Neural cell (in vitro differentiated cells): ENCODE measurements at regions not wholly inside any gene's neighbourhood (a gene's known extent, or its start where the extent isn't known, plus 50 kb on each side); places are given as distances from the start of the nearest gene placed in this dataset.

Experiments used
- H2AFZ ChIP-seq: fragments of 200-600, 300-800 bp; sonication (generic), shearing (Covaris generic); 2 replicates; pipeline ENCODE4 v1.6.0; 2014; ENCODE audit warnings: low read depth, mild to moderate bottlenecking, antibody characterized with exemption, low read length, moderate library complexity
- H3F3A ChIP-seq: fragments of 200-600 bp; shearing (Covaris generic); 2 replicates; pipeline ENCODE4 v1.6.1; 2016; ENCODE audit warnings: mild to moderate bottlenecking, moderate library complexity, mixed read lengths, antibody characterized with exemption, low read length; ENCODE audit not compliant: insufficient read depth, poor library complexity, severe bottlenecking
- H3K27ac ChIP-seq: fragments of 200-600, 300-800 bp; sonication (generic), shearing (Covaris generic); 2 replicates; pipeline ENCODE4 v1.5.1; 2014; ENCODE audit warnings: mild to moderate bottlenecking, low read length, moderate library complexity
- H3K27me3 ChIP-seq: fragments of 300-800, 200-600 bp; sonication (generic), shearing (Covaris generic); 2 replicates; pipeline ENCODE4 v1.6.0; 2014; ENCODE audit warnings: mild to moderate bottlenecking, low read depth, low read length, moderate library complexity; ENCODE audit not compliant: insufficient read depth
- H3K36me3 ChIP-seq: fragments of 300-800, 200-600 bp; sonication (generic), shearing (Covaris generic); 2 replicates; pipeline ENCODE4 v1.5.1; 2014; ENCODE audit warnings: mild to moderate bottlenecking, antibody characterized with exemption, low read length, moderate library complexity; ENCODE audit not compliant: insufficient read depth
- H3K4me2 ChIP-seq: fragments of 300-800, 200-600 bp; sonication (generic), shearing (Covaris generic); 2 replicates; pipeline ENCODE4 v1.6.0; 2014; ENCODE audit warnings: mild to moderate bottlenecking, low read length
- H3K4me3 ChIP-seq: fragments of 300-800, 200-600 bp; sonication (generic), shearing (Covaris generic); 2 replicates; pipeline ENCODE4 v1.5.1; 2014; ENCODE audit warnings: mild to moderate bottlenecking, low read length, moderate library complexity
- H3K79me2 ChIP-seq: fragments of 200-600 bp; shearing (Covaris generic); replicated peaks from 2 replicates; pipeline ENCODE4 v1.6.0; 2014; ENCODE audit warnings: mild to moderate bottlenecking, low read length, moderate library complexity; ENCODE audit not compliant: insufficient read depth
- H3K9ac ChIP-seq: fragments of 300-800, 200-600 bp; sonication (generic), shearing (Covaris generic); 2 replicates; pipeline ENCODE4 v1.6.1; 2016; ENCODE audit warnings: mild to moderate bottlenecking, low read length, mixed read lengths
- H3K9me2 ChIP-seq: fragments of 200-600 bp; shearing (Covaris generic); 2 replicates; pipeline ENCODE4 v1.6.1; 2016; ENCODE audit warnings: mild to moderate bottlenecking, low read length, mixed read lengths; ENCODE audit not compliant: insufficient read depth
- H3K9me3 ChIP-seq: fragments of 200-600, 300-800 bp; sonication (generic), shearing (Covaris generic); 2 replicates; pipeline ENCODE4 v1.6.1; 2016; ENCODE audit warnings: mild to moderate bottlenecking, mixed run types, low read length, moderate library complexity, mixed read lengths
- H4K20me1 ChIP-seq: fragments of 200-600 bp; shearing (Covaris generic); 2 replicates; pipeline ENCODE4 v1.6.1; 2016; ENCODE audit warnings: mild to moderate bottlenecking, mixed run types; ENCODE audit not compliant: insufficient read depth
- EP300 ChIP-seq: fragments of 450-650 bp; conservative IDR thresholded peaks from 2 replicates; pipeline ENCODE4 v1.6.1; 2014; ENCODE audit warnings: antibody characterized with exemption, mild to moderate bottlenecking, moderate library complexity; ENCODE audit not compliant: poor library complexity, severe bottlenecking
- EZH2 ChIP-seq: fragments of 200-600, 300-800 bp; shearing (Covaris generic), sonication (generic); IDR thresholded peaks from 2 replicates; pipeline ENCODE4 v1.6.1; 2014; ENCODE audit warnings: antibody characterized with exemption, low read length, borderline replicate concordance, mild to moderate bottlenecking; ENCODE audit not compliant: insufficient read depth, poor library complexity, severe bottlenecking
- MXI1 ChIP-seq: fragments of 450-650 bp; conservative IDR thresholded peaks from 2 replicates; pipeline ENCODE4 v1.6.1; 2014; ENCODE audit warnings: antibody characterized with exemption, mild to moderate bottlenecking; ENCODE audit not compliant: poor library complexity, severe bottlenecking
- POLR2AphosphoS5 ChIP-seq: IDR thresholded peaks from 2 replicates; pipeline ENCODE4 v1.6.1; 2012
- RAD21 ChIP-seq: fragments of 450-650 bp; conservative IDR thresholded peaks from 2 replicates; pipeline ENCODE4 v1.6.1; 2014; ENCODE audit warnings: antibody characterized with exemption, mild to moderate bottlenecking, moderate library complexity
- SMC3 ChIP-seq: fragments of 450-650 bp; conservative IDR thresholded peaks from 2 replicates; pipeline ENCODE4 v1.6.1; 2014; ENCODE audit warnings: antibody characterized with exemption, mild to moderate bottlenecking, moderate library complexity; ENCODE audit not compliant: poor library complexity
- TAF1 ChIP-seq: IDR thresholded peaks from 2 replicates; pipeline ENCODE4 v1.6.1; 2012; ENCODE audit warnings: low read depth
- TF ChIP-seq, protein P1 (sequence below): IDR thresholded peaks from 2 replicates; pipeline ENCODE4 v1.6.1; 2012; ENCODE audit warnings: borderline replicate concordance
- TF ChIP-seq, protein P2 (sequence below): fragments of 450-650 bp; IDR thresholded peaks from 2 replicates; pipeline ENCODE4 v1.5.1; 2014; ENCODE audit warnings: antibody characterized with exemption, mild to moderate bottlenecking, moderate library complexity; ENCODE audit not compliant: poor library complexity, severe bottlenecking

DNA sequence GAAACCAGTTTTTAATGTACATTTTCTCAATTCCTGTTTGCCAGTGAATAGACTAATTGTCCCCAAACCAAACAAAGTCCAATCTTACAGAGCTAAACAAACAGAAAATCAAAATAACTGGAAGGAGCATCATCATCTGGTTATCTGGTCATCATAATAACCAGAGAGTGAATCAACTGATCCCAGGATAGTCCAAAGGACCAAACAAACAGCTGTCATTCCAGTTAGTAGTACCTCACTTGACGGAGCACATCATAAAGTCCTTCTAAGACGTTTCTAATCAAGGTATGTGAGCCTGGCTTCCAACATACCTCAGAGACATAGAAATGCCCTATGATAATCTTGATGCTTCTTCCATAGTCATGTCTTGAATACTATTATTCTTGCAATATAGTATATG lies 240.5 kb downstream of the LTN1 start:
- no peaks in the 10 kb centered on the region for H3K9me3 ChIP-seq
- no peaks in the 10 kb centered on the region for H3K27me3 ChIP-seq
- no peak overlapping the region for H3K27ac ChIP-seq
- H4K20me1 ChIP-seq: no peaks in the 10 kb centered on the region
- no peaks in the 10 kb centered on the region for H3F3A ChIP-seq
- no peaks in the 10 kb centered on the region for H3K79me2 ChIP-seq
- H3K9me2 ChIP-seq: no peaks in the 10 kb centered on the region
- H3K36me3 ChIP-seq: no peaks in the 10 kb centered on the region
- TF ChIP-seq, protein P1, sequence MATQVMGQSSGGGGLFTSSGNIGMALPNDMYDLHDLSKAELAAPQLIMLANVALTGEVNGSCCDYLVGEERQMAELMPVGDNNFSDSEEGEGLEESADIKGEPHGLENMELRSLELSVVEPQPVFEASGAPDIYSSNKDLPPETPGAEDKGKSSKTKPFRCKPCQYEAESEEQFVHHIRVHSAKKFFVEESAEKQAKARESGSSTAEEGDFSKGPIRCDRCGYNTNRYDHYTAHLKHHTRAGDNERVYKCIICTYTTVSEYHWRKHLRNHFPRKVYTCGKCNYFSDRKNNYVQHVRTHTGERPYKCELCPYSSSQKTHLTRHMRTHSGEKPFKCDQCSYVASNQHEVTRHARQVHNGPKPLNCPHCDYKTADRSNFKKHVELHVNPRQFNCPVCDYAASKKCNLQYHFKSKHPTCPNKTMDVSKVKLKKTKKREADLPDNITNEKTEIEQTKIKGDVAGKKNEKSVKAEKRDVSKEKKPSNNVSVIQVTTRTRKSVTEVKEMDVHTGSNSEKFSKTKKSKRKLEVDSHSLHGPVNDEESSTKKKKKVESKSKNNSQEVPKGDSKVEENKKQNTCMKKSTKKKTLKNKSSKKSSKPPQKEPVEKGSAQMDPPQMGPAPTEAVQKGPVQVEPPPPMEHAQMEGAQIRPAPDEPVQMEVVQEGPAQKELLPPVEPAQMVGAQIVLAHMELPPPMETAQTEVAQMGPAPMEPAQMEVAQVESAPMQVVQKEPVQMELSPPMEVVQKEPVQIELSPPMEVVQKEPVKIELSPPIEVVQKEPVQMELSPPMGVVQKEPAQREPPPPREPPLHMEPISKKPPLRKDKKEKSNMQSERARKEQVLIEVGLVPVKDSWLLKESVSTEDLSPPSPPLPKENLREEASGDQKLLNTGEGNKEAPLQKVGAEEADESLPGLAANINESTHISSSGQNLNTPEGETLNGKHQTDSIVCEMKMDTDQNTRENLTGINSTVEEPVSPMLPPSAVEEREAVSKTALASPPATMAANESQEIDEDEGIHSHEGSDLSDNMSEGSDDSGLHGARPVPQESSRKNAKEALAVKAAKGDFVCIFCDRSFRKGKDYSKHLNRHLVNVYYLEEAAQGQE: no peak
- TF ChIP-seq TAF1: no peak
- TF ChIP-seq EP300: no peak
- TF ChIP-seq EZH2: no peak
- TF ChIP-seq RAD21: no peak
- TF ChIP-seq POLR2AphosphoS5: no peak
- no peak for TF ChIP-seq MXI1
- TF ChIP-seq SMC3: no peak
- TF ChIP-seq, protein P2, sequence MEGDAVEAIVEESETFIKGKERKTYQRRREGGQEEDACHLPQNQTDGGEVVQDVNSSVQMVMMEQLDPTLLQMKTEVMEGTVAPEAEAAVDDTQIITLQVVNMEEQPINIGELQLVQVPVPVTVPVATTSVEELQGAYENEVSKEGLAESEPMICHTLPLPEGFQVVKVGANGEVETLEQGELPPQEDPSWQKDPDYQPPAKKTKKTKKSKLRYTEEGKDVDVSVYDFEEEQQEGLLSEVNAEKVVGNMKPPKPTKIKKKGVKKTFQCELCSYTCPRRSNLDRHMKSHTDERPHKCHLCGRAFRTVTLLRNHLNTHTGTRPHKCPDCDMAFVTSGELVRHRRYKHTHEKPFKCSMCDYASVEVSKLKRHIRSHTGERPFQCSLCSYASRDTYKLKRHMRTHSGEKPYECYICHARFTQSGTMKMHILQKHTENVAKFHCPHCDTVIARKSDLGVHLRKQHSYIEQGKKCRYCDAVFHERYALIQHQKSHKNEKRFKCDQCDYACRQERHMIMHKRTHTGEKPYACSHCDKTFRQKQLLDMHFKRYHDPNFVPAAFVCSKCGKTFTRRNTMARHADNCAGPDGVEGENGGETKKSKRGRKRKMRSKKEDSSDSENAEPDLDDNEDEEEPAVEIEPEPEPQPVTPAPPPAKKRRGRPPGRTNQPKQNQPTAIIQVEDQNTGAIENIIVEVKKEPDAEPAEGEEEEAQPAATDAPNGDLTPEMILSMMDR: no peak
- no peak overlapping the region for H3K4me3 ChIP-seq
- H3K9ac ChIP-seq: no peak overlapping the region
- H2AFZ ChIP-seq: no peak overlapping the region
- H3K4me2 ChIP-seq: no peak overlapping the region

DNA sequence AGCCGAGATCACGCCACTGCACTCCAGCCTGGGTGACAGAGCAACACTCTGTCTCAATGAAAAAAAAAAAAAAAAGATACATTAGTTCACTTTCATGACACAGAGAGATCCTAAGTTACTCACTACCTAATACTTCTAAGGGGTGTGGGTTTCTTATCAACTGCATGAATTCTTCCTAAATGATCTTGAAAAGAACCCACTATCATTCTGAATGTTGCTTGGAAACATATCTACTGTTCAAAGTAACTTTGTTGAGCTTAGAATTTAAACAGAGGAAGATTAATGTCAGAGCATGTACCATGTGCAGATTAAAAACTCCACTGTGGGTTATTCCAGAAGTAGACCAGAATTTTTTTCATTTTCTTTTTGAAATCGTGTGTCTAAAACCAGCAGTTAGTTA lies 241.5 kb downstream of the LTN1 start:
- Histone ChIP-seq H3K27me3 (no peaks in the 10 kb centered on the region), H3K36me3 (no peaks in the 10 kb centered on the region), H3K4me3 (no peak overlapping the region), H3K9me2 (no peaks in the 10 kb centered on the region), H3K9me3 (no peaks in the 10 kb centered on the region), H2AFZ (no peak overlapping the region), H3F3A (no peaks in the 10 kb centered on the region), H3K4me2 (no peak overlapping the region), H3K79me2 (no peaks in the 10 kb centered on the region), H3K9ac (no peak overlapping the region), H3K27ac (no peak overlapping the region), H4K20me1 (no peaks in the 10 kb centered on the region)
- TF ChIP-seq MXI1: no peak
- TF ChIP-seq, protein P2: no peak
